PFSK-1 (cell line): ENCODE measurements at regions not wholly inside any gene's neighbourhood (a gene's known extent, or its start where the extent isn't known, plus 50 kb on each side); places are given as distances from the start of the nearest gene placed in this dataset.

Source experiments
- FOXP2 ChIP-seq: optimal IDR thresholded peaks from 2 replicates; pipeline ENCODE3; 2011; ENCODE audit warnings: borderline replicate concordance, control low read depth, inconsistent platforms; ENCODE audit not compliant: insufficient read depth; ENCODE audit errors: extremely low read length, extremely low read depth
- POLR2AphosphoS5 ChIP-seq: IDR thresholded peaks from 2 replicates; pipeline ENCODE4 v1.6.1; 2012; ENCODE audit warnings: low read depth, mild to moderate bottlenecking, control low read depth, low read length, moderate library complexity
- REST ChIP-seq, 2 experiments: IDR thresholded peaks; 2 replicates each; pipeline versions ENCODE4 v1.6.1 to v1.8.0; 2011 to 2012; ENCODE audit warnings: low read depth in 2 of 2, low read length in 2 of 2, control low read depth in 1 of 2, inconsistent platforms in 1 of 2, mild to moderate bottlenecking in 1 of 2, moderate library complexity in 1 of 2; ENCODE audit not compliant: insufficient read depth in 1 of 2
- SIN3A ChIP-seq: IDR thresholded peaks from 2 replicates; pipeline ENCODE4 v1.6.1; 2012; ENCODE audit warnings: mild to moderate bottlenecking, low read length, moderate library complexity, borderline replicate concordance; ENCODE audit not compliant: insufficient read depth
- TAF1 ChIP-seq: IDR thresholded peaks from 2 replicates; pipeline ENCODE4 v1.6.1; 2012; ENCODE audit warnings: low read length, control low read depth, borderline replicate concordance; ENCODE audit not compliant: insufficient read depth

GRCh38 chrX:39672405-39672804 lies 425.4 kb downstream of the BCOR start:
- TF ChIP-seq POLR2AphosphoS5 (no peak), REST (IDR thresholded peaks at IDR 0.05; ENCODE audit: insufficient read depth in 1 of 2, low read depth in 2 of 2, low read length in 2 of 2) (no peak), TAF1 (no peak), SIN3A (no peak), FOXP2 (no peak)
